GM19397 (cell line): ENCODE measurements at regions not wholly inside any gene's neighbourhood (a gene's known extent, or its start where the extent isn't known, plus 50 kb on each side); places are given as distances from the start of the nearest gene placed in this dataset.

Experiments used
- ATAC-seq: cut with Tn5 transposase; IDR thresholded peaks from one replicate; pipeline ENCODE4 v1.9.1; 2021; ENCODE audit warnings: mild to moderate bottlenecking, moderate library complexity; ENCODE audit not compliant: unreplicated experiment

- ATAC-seq = no peak
These were observed 219.6 kb upstream of the ID2 start for GRCh38 chr2:8462280-8462679.

DNA sequence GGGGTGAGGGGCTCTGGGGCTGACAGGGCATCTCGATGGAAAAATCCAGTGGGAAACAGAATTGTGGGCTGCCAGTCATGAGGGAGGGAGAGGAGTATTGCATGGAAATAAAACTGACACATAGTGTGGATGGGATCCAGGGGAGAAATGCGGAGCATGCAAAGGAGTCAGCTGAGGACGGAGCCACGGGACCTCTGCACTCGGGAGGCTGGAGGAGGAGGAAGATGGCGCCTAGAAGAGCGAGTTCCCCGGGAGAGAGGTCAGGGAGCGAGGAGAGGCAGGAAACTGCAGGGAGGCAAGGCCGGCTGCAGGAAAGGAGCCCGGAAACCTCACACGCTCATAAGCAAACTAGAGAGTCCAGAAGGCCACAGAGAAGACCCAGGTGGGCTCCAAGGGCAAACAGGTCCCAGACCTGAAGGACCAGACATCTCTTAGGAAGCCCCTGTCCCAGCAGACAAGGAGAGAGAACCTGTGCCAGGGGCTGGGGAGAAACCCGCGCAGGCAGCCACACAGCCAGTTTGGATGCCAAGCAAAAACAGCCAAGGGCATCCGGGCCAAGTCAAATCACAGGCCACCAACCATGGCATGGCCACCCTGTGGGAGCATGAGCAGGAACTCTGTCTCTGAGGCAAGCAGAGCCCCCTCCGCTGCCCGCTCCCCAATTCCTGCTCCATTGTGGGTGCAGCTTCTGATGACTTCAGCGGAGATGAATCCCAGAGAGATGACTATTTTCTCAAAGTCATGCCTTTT lies 218.8 kb upstream of the ID2 start:
- ATAC-seq = no peak

- no peak for ATAC-seq
These were observed 216.3 kb upstream of the ID2 start for GRCh38 chr2:8465560-8465959.

- ATAC-seq = peak; percentile 70
These were observed 212.0 kb upstream of the ID2 start for GRCh38 chr2:8469709-8470493.

- peak; percentile 40 for ATAC-seq
These were observed 209.1 kb upstream of the ID2 start for GRCh38 chr2:8472545-8473323.

DNA sequence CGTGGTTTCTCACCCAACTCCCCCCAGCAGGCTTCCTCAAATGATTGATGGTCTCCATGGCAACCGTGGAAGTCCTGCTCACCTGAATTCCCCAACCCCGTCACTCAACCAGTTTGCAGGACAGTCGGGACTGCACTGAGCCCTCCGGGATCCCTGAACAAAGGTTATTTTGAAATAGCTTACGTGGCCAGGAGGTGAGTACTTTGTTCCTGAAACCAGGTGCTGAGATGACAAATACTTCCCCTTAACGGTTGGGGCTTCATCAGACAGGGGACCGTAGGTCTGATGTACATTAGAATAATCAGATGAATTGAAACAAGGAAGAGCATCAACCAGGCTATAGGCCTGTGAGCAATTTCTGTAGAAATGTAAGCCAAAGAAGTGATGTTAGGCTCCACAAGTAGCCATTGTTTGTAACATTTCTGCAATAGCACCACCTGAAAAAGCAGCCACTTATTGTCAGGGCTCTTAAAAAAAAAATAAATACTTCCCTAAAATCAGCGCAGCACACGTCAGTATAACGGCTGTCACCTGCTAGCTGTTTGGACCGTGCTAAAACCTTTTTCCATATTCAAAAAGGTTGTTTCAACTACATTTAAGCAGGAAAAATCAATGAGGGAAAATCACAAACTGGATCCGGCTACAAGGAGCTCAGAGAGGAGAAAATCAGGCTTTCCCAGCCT lies 206.4 kb upstream of the ID2 start:
- ATAC-seq = no peak

DNA sequence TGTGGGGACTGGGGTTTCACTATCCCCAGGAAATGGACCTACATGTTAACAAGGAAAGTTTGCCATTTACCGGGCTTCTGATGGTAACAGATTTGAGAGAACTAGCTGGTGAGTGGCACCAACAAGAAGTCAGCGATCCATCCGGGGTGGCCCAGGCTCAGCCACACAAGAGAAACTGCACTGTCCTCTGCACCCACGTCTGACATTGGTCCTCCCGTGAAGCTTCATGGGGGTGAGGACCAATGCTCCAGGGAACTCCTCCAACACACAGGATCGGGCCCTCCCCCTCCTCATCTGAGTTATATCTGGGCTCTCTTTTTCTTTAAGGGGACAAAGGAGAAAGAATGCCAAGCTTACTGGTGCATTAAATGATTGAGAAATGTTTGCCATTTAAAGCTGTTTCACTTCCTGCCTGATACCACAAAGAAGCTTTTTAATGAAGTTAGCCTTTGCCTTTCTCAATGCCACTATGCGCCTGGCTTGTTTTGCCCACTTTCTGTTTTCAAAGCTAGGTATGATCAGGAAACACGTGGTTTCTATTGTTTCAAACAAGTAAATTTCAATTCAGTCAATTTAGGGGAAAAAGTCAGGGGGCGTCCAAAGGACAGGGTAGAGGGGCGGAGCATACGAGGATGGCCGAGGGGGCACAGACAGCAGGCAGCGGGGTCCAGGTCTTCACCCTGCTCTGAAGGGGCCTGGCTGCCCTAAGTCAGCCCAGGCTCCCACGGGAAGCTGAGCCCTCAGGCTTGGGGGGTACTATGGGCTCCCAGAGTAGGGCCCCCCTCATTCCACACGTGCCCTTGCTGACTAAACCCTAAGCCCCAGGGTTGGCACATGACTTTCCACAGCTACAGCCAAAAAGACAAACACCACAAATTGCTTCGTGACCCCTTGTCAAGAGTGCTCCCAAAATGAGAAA lies 204.0 kb upstream of the ID2 start:
- peak; percentile 58 for ATAC-seq

- ATAC-seq = no peak
These were observed 203.4 kb upstream of the ID2 start for GRCh38 chr2:8478471-8478793.

- ATAC-seq = no peak
These were observed 202.6 kb upstream of the ID2 start for GRCh38 chr2:8479298-8479697.

DNA sequence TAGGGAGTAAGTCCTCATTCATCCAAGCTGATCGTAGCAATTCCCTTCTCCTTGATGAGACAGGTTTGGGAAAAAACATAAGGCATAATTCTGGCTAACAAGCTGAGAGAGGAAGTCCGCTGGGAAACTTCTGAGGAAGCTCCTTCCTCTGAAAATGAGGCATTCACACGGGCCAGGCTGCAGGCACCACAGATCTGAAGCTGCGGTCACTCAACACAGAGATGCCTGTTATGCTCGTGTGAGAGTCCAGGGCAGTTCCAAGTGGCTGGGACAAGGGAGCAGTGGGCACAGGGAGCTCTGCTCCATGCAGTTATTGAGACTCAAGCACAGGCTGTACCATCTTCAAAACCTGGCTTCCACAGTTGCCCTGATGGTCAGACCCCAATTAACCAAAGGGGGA lies 200.9 kb upstream of the ID2 start:
- ATAC-seq = no peak

GRCh38 chr2:8481463-8482009 lies 200.3 kb upstream of the ID2 start:
- ATAC-seq = peak; percentile 45

- ATAC-seq = no peak
These were observed 199.4 kb upstream of the ID2 start for GRCh38 chr2:8482432-8482831.

DNA sequence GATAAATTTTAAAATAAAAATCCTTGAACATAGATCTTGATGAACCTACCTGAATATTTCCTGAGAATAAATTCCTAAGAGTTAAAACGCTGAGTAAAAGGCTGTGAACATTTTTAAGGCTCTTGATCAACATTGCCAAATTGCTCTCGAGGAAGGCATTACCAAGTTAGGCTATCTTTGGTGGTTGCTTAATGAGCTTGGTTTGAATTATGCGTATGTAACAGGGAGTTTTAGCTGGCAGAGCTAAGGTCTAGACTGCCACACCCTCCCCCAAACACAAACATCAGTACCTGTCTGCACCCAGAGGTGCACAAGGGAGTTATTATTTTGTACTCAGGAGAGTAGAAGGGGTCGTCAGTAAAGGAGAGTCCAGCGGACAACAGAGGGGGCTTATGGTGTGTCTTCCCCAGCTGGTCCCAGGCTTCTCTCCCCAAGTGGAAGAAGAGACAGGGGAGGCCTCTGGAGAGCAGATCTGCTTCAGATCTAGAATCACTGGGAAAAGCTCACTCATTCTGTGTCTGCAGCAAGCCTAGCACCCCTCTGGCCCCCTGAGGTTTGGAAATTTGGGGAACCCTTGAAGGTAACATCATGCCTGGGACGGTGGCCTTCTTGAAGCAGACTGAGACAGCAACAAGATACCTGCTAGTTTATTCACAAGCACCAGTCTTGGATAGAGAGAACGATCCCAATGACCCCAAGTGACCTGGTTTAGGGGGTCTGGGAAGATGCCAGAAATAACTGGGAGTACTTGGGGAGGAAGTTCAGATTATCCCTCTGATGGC lies 197.2 kb upstream of the ID2 start:
- no peak for ATAC-seq

GRCh38 chr2:8485736-8486135 lies 196.1 kb upstream of the ID2 start:
- ATAC-seq = no peak

- no peak for ATAC-seq
These were observed 195.7 kb upstream of the ID2 start for GRCh38 chr2:8486141-8486540.

GRCh38 chr2:8487461-8487932 lies 194.4 kb upstream of the ID2 start:
- peak; percentile 17 for ATAC-seq

DNA sequence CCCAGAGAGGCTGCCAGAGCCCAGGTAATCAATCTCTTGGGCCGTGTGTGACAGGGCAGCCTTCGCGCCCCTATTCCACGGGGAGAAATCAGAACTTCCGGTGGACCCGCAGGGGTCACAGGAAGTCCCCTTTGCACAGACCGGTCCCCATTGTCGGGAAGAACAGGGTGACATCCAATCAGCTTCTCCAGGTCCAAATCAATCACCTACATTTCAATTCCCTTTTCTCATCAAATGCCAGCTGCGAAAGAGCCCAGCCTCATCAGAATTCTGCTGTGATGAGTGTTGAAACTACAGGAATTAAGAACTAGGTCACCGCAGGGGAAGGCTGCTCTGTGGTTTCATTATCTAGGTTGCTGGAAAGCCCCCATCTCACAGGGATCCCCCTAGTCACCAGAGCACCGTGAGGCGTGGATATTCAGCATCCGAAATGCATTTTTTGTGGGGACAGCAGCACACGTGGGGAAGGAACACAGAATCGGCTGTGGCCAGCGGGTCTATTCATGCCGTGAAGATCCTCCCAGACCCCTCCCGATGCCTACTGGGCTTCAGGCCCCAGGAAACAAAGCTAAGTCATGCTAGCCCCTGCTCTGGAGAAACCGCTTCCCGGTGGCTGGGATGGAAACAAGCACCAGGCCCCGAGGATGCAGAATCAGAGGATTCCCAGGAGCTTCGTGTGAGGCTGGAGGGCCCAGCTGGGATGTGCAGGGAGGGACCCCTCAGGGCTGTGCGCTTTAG lies 193.7 kb upstream of the ID2 start:
- ATAC-seq = peak; percentile 74

DNA sequence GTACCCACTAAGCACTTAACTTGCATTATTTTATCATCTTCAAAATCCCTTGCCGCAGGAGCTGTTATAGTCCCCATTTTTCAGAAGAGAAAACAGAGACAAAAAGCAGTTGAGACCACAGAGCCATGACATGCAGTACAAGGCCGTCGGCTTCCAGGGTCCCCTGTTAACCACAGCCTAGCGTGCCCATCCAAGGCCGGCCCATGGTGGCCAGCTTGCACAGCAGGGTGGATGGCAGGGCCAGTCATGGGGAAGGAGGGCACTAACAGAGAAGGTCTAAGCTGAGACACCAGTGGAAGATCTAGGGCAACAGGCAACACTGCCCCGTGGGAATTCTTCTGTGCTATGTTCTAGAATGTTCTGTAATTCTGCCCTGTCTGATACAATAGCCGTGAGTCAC lies 192.6 kb upstream of the ID2 start:
- no peak for ATAC-seq
